Stimulated activated naive CD4-positive, alpha-beta T cell treated with Interleukin-2 at 50 U/mL for 16 hours (primary cell): ENCODE measurements at regions not wholly inside any gene's neighbourhood (a gene's known extent, or its start where the extent isn't known, plus 50 kb on each side); places are given as distances from the start of the nearest gene placed in this dataset.
"Not testable (repeated sequence)": the region's sequence is repeated elsewhere in the genome, so short reads cannot be mapped to it uniquely, and the experiment has no call there.

Source experiments
- DNase-seq: peaks from one replicate; lab custom pipeline; 2025; lab: John Stamatoyannopoulos, UW

DNA sequence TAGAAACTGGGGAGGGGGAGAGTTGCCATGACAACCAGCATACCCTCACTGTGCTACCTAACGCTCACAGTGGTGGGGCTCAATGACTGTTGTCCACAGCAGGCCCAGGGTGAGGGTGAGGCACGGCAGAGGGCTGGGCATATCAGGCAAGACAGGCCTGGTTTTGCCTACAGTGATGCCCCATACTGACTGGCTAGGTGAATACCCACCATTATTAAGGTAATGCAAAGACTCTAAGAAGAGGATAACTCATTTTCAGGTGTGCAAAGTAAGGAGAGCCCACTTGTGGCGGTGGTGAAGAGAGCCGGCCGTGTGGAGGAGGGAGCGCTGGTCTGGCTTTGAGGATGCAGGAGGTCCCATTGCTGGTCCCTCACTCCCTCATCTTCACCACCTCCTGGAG lies 422.3 kb downstream of the FUT8 start:
- no peak for DNase-seq

- no peak for DNase-seq
Observed at GRCh38 chr14:65835501-65835900, 423.0 kb downstream of the FUT8 start.

- no peak for DNase-seq
Observed at GRCh38 chr14:65838565-65838964, 426.0 kb downstream of the FUT8 start.

GRCh38 chr14:65840118-65840751 lies 427.7 kb downstream of the FUT8 start:
- DNase-seq = no peak

DNA sequence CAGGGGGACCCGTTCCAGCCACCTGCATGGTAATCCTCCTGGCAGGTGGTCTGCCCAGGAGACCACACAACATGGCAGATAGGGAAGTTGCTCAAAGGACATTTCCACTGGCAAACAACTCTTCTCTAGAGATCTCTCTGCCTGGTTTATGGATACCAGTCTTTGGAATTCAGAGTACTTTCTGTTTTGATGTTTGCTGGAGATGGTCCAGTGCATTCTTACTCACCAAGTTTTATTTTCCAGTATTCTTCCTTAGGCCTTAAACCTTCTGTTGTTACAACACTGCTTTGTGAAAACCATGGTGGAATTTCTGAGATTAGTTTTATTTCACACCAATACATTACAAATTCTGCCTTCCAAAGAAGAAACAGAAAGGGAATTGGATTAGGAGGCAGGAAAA lies 428.3 kb downstream of the FUT8 start:
- DNase-seq = no peak

GRCh38 chr14:65846196-65846868 lies 433.8 kb downstream of the FUT8 start:
- no peak for DNase-seq

- peak; percentile 54 for DNase-seq
Observed at GRCh38 chr14:65847075-65847847, 434.7 kb downstream of the FUT8 start.

DNA sequence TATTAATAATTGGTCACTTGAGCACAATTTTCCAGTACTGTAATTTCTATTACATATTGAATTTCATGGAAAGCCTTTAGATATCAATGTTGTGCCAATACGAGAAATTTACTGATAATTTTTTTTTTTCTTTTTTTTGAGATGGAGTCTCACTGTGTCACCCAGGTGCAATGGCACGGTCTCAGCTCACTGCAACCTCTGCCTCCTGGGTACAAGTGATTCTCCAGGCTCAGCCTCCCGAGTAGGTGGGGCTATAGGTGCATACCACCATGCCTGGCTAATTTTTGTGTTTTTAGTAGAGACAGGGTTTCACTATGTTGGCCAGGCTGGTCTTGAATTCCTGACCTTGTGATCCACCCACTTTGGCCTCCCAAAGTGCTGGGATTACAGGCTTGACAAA lies 435.4 kb downstream of the FUT8 start:
- not testable (repeated sequence) for DNase-seq

DNA sequence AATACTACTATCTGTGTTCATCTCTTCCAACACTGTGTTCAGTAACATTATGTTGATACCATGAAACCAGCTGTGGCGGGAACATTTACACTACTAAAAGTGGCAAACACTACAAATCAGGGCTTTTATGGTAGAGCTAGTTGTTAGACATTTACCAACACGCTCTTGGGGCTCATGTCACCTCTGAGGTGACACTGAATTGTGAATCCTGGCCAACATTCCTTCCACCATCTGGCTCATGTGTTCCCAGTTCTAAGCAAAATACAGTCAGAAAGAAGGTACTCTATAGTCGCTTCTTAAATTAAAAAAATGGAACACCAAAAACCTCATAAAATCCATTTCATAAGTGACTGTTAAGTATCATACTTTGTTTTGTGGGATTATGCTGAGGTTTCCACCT lies 436.6 kb downstream of the FUT8 start:
- DNase-seq = no peak

DNA sequence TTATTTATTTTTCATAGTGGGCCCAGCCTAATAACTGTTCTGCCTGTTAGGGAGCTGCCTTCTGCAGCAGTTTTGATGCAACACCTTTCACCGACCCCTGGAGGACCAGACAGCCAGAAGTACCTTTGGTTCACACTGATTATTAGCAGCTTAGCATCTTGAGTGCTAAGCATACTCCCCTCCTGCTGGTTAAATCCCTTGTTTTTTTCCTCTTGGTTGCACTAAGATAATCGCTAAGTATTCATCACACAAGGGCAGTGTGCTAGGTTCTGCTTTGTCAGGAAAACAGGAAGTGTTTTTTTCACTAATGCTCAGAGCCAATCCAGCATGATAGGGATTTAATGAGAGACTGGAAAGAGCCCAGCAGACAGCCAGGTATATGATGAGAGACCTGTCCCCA lies 437.0 kb downstream of the FUT8 start:
- DNase-seq = no peak

DNA sequence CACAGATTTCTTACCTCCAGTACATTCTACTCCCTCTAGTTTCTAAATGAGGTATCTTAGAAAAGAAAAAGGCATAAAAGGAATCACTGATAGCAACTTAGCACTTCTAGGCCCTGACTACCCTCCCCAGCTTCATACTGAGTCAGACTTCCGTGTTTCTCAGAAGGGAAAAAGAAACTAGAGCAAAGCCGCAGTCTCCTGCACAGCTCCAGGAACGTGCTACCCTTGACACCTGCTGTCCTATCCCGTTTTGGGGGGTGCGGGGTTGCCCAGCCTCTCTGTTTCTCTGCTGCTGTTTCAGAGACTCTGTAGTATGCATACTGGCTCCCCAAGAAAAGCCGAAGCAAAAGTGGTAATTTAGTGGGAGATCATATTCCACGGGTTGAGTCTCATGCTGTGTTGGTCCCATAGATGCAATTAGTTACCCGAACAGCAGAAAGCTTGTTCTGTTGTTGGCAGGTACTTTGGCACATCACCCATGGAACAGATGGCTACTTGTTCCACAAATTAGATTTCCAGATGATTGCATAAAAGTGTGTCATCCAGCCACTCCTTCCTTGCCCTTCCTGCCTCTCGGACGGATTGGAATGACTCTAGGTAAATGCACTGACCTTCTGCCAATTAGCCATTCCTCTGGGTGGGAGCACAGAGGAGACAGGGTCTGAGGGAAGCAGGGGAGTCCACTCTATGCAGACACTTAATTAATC lies 438.1 kb downstream of the FUT8 start:
- DNase-seq = peak; percentile 56

DNA sequence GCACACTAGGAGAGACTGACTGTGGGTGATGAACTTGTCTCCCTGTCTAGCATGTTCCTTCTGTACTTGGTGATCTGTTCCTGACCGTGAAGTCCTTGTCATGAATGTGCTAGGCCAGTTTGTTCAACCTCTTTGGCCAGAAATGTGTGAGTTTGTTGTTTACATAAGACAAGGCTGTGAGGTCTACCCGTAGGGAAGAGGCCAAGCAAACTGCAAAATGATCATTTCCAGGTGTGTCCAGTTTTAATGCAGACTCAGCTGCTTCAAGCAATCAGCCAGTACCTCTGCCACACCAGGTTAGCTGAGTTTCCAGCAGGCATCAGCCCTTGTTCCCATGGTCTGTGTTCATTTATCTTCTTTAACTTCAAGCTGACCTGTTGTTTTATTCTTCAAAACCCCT lies 440.2 kb downstream of the FUT8 start:
- no peak for DNase-seq

DNA sequence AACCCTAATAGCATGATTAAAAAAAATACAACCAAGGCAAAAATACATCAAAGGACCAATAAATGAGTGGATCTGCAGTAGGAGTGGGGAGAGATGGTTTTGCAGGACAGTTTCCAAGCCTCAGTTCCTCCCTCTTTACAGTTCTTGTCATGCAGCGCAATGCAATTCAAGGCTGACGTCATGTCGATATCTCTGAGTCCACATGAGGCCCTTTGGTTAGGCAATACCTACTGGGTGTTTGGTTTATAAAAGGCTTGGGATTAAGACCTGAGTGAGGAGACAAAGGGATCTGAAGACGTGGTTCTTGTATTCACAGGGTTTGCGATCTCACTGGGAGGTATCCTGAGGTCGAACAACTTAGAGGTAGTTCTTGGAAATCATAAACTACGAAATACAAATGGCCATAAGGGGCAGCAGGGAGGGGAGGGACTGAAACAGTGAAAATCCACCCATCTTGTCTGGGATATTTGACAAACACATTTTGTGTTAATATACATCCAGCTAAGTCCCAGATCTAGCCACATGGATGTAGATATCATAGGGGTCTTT lies 441.0 kb downstream of the FUT8 start:
- no peak for DNase-seq

GRCh38 chr14:65854215-65854614 lies 441.7 kb downstream of the FUT8 start:
- DNase-seq = no peak

- no peak for DNase-seq
Observed at GRCh38 chr14:65860956-65861611, 448.6 kb downstream of the FUT8 start.

DNA sequence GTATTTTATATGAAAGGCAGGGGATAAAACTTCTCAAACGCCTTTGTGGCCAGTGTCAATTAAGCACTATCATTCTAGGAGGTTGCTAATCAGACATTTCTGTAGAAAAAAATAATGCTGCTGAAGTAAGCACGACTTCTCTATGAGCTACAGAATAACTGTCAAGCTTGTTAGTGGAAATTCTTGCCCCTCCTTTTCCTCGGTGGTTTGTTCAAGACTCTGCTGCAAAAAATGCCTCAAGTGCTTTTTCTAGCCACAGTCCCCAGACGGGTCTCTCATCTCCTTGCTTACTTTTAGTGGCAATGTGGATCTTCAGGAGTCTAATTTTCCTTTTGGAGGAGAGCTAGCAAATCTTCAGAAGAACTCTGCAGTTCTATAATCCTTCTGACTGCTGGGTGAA lies 452.0 kb downstream of the FUT8 start:
- no peak for DNase-seq

GRCh38 chr14:65864984-65865383 lies 452.5 kb downstream of the FUT8 start:
- DNase-seq = no peak

DNA sequence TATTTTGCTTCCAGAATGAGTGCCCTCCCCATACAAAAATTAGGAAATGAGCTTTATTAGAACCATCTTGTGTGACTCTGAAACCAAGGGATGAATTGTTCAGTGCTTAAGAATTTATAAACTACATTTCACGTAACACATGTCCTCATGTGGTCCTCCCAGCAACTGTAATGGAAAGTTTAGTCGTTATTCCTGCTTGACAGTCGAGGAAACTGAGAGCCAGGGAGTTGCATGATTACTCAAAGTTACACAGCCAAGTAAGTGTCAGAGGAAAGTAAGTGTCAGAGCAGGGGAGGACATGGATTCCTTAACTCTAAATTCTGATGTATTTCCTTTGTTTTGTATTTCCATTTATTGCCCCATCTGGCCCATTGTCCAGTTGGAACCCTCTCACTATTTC lies 453.9 kb downstream of the FUT8 start:
- no peak for DNase-seq

GRCh38 chr14:65866886-65867285 lies 454.4 kb downstream of the FUT8 start:
- DNase-seq = no peak

DNA sequence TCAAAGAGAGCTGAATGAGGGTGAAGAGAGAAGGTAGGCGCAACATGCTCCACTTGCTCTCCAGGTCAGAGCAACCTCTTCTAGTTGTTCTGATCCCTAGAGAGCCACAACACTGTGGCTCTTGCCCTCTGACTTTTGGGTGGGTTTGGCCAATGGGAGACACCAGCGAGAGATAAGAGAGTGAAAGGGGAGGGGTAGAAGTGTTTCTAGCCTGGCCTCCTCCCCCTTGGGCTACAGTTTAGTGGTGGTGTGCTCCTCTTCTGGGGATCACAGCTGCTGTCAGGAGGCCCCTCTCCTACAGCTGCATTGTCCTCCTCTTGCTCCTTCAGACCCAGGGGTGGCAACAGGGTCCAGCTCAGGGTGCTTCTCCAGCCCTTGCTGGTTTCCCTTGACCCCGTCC lies 454.8 kb downstream of the FUT8 start:
- DNase-seq = no peak

DNA sequence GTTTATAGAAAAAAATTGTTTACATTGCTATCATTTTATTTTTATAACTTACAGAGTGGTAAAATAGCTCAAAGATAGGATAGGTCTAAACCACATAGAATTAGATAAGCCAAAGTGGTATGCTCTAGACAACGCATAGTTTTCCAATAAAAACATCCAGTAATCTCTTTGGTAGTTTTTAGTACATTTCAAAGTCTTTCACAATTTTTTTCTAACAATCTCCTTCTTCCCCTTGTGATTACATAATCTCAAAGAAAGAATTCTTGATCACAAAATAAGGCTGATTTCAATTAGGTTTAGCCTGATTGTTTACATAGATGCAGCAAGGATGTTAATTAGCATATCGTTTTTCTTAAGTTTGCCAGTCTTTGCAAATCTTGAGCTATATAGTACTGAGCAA lies 460.0 kb downstream of the FUT8 start:
- DNase-seq = no peak

GRCh38 chr14:65877166-65877565 lies 464.6 kb downstream of the FUT8 start:
- DNase-seq = no peak
